Fibroblast of the aortic adventitia (primary cell): ENCODE measurements at regions not wholly inside any gene's neighbourhood (a gene's known extent, or its start where the extent isn't known, plus 50 kb on each side); places are given as distances from the start of the nearest gene placed in this dataset.

ENCODE experiments used
- DNase-seq: peaks from one replicate; pipeline ENCODE4 v3.0.0-alpha.2; 2010; ENCODE audit warnings: low read depth
- H3K4me3 ChIP-seq: 2 replicates; pipeline ENCODE4 v1.5.1; 2011; ENCODE audit warnings: low read depth, mild to moderate bottlenecking, control low read depth, low read length, moderate library complexity
- TF ChIP-seq, protein P1 (sequence below): IDR thresholded peaks from 2 replicates; pipeline ENCODE4 v1.5.1; 2011; ENCODE audit warnings: mild to moderate bottlenecking, low read length, control low read depth, inconsistent platforms; ENCODE audit not compliant: insufficient read depth

DNA sequence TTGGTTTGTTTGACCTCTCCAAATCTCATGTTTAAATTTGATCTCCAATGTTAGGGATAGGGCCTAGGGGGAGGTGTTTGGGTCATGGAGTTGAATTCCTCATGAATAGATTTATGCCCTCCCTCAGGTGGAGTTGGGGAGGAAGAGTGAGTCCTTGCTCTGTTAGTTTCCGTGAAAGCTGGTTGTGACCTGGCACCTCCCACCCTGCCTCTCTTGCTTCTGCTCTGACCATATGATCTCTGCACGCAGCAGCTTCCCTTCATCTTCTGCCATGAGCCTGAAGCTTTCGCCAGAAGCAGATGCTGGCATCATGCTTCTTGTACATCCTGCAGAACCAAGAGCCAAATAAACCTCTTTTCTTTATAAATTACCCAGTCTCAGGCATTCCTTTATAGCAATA lies 231.6 kb upstream of the ERBB4 start:
- no peak overlapping the region for H3K4me3 ChIP-seq
- TF ChIP-seq, protein P1, sequence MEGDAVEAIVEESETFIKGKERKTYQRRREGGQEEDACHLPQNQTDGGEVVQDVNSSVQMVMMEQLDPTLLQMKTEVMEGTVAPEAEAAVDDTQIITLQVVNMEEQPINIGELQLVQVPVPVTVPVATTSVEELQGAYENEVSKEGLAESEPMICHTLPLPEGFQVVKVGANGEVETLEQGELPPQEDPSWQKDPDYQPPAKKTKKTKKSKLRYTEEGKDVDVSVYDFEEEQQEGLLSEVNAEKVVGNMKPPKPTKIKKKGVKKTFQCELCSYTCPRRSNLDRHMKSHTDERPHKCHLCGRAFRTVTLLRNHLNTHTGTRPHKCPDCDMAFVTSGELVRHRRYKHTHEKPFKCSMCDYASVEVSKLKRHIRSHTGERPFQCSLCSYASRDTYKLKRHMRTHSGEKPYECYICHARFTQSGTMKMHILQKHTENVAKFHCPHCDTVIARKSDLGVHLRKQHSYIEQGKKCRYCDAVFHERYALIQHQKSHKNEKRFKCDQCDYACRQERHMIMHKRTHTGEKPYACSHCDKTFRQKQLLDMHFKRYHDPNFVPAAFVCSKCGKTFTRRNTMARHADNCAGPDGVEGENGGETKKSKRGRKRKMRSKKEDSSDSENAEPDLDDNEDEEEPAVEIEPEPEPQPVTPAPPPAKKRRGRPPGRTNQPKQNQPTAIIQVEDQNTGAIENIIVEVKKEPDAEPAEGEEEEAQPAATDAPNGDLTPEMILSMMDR, result no peak
- DNase-seq, result no peak

DNA sequence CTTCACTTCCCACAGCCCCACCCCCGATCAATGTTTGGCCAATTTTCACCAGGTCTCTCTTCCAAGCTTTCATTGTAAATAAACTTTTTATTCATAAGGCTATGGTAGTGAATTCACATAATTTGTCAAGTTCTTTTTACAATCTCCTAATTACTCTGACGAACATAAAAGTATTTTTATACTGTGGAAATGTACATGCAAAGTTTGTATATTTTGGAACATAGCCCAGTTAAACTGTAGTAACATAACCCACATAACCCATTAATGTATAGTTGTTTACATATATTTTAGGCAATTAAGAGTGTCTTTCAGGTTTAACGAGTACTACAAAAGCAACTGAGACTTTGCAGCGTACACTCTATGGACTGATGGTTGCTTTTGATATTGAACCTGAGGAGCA lies 228.3 kb upstream of the ERBB4 start:
- no peak overlapping the region for H3K4me3 ChIP-seq
- DNase-seq, result no peak
- TF ChIP-seq, protein P1, result no peak

DNA sequence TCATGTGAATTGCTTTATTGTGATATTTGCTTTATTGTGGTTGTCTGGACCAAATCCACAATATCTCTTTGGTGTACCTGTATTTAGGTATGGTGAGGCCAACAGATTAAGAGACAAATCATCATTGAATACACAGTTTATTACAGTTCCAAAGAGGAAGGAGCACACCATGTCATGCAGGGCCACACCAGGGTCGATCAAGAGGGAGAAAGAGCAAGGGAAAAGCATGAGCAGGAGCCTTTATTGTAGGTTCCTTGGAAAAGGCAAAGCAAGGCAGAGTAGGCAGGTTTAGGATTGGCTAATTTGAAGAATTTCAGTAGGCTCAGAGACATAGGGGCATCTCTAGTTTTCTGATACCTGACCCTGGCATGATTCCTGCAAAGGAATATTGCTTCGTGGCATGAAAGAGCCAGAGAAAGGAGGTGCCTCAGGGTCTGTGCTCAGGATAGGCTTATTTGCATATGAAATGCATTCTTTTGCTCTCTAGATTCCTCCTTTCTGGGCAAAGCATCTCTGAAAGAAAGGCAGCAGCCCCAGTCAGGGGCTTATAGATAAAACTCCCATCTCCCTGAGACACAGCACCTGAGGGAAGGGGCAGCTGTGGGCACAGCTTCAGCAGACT lies 214.2 kb upstream of the ERBB4 start:
- TF ChIP-seq, protein P1, result no peak
- no peak overlapping the region for H3K4me3 ChIP-seq
- no peak for DNase-seq

- no peak for DNase-seq
- TF ChIP-seq, protein P1, result no peak
- no peak overlapping the region for H3K4me3 ChIP-seq
Measured at GRCh38 chr2:212745359-212745758, 206.8 kb upstream of the ERBB4 start.

DNA sequence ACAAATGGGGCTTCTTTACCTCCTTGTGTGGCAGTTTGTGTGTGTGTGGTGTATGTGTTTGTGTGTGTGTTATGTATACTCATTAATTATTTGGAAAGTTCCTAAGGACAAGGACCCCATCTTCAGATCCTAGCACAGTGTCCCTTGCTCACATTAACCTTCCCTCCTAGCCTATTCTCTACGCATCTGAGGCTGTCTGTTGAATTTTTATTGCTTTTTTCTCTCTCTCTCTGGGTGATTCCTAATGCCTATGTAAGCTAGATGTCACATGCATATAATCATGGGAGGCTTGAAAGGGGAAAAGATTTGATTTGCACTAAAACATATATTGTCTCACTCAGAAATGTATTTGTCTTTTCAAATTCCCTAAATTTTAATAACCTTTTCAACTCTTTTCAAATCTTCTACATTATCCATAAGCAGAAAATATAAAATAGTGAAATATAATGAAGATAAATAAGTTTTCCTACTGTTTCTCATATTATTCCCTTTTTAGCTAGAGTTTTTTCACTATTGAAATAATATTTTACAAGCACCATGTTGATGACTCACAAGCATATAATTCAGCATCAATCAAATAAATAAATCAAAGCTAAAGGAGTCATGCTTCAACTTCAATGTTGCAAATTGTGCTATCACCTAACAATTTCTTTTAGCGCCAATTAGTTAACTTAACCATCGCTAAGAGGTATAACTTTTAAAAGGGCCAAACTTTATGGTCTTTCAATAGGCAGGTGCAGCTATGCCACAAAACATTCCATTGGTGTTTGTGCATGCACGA lies 199.0 kb upstream of the ERBB4 start:
- TF ChIP-seq, protein P1, result no peak
- H3K4me3 ChIP-seq, result no peak overlapping the region
- no peak for DNase-seq

- H3K4me3 ChIP-seq, result no peak overlapping the region
- TF ChIP-seq, protein P1, result no peak
- DNase-seq, result no peak
Measured at GRCh38 chr2:212736385-212736726, 197.8 kb upstream of the ERBB4 start.

DNA sequence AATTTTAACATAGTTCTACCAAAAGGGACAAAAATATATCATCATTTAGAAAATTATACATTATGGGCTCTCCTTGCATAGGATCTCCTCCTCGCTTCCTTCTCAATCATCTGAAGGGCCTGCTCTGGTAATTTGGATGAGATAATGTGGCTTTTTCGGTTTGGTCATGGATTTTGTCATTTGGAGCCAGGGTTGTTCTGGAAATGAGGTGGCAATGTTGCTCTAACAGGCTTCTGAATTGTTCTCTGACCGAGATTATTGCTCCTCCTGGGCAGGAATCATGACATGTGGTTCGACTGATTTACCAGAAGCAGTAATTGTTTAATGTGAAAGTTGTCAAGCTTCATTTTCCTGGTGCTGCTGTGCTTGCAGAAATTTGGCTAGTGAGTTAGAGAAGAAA lies 194.7 kb upstream of the ERBB4 start:
- no peak for DNase-seq
- TF ChIP-seq, protein P1, result no peak
- H3K4me3 ChIP-seq, result no peak overlapping the region
